ENCODE measurements at regions not wholly inside any gene's neighbourhood (a gene's known extent, or its start where the extent isn't known, plus 50 kb on each side); places are given as distances from the start of the nearest gene placed in this dataset.

GRCh38 chr17:55865072-55865762 lies 114.4 kb downstream of the PCTP start:
- Mint-ChIP-seq H3K9me3 (ENCODE audit: unreplicated experiment) (peaks cover 3% of the 10 kb centered on the region), H3K36me3 (ENCODE audit: unreplicated experiment) (peaks cover 6% of the 10 kb centered on the region), H3K4me3 (ENCODE audit: unreplicated experiment) (no peak overlapping the region), H3K27me3 (ENCODE audit: unreplicated experiment) (no peaks in the 10 kb centered on the region), H3K27ac (ENCODE audit: unreplicated experiment) (no peak overlapping the region), H3K4me1 (ENCODE audit: low read depth, unreplicated experiment) (no peaks in the 10 kb centered on the region)
- TF ChIP-seq, protein P1, sequence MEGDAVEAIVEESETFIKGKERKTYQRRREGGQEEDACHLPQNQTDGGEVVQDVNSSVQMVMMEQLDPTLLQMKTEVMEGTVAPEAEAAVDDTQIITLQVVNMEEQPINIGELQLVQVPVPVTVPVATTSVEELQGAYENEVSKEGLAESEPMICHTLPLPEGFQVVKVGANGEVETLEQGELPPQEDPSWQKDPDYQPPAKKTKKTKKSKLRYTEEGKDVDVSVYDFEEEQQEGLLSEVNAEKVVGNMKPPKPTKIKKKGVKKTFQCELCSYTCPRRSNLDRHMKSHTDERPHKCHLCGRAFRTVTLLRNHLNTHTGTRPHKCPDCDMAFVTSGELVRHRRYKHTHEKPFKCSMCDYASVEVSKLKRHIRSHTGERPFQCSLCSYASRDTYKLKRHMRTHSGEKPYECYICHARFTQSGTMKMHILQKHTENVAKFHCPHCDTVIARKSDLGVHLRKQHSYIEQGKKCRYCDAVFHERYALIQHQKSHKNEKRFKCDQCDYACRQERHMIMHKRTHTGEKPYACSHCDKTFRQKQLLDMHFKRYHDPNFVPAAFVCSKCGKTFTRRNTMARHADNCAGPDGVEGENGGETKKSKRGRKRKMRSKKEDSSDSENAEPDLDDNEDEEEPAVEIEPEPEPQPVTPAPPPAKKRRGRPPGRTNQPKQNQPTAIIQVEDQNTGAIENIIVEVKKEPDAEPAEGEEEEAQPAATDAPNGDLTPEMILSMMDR (IDR thresholded peaks at IDR 0.05; ENCODE audit: partially characterized antibody, unreplicated experiment): no peak
- DNase-seq: no peak

DNA sequence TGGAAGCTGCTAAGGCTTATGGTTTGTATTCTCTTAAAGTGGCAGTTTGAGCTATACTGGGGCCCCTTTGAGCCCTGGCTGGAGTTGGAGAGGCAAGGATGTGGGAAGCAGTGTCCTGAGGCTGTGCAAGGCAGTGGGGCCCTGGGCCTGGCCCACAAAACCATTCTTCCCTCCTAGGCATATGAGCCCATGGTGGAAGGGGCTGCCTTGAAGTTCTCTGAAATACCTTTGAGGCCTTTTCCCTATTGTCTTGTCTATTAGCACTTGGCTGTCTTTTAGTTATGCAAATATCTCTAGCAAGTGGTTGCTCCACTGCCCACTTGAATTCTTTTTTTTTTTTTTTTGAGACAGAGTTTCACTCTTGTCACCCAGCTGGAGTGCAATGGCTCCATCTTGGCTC lies 119.2 kb downstream of the PCTP start:
- no peak overlapping the region for H3K27ac Mint-ChIP-seq (ENCODE audit: unreplicated experiment)
- peaks cover 6% of the 10 kb centered on the region for H3K36me3 Mint-ChIP-seq (ENCODE audit: unreplicated experiment)
- peaks cover 3% of the 10 kb centered on the region for H3K9me3 Mint-ChIP-seq (ENCODE audit: unreplicated experiment)
- H3K27me3 Mint-ChIP-seq (ENCODE audit: unreplicated experiment): no peaks in the 10 kb centered on the region
- TF ChIP-seq, protein P1 (IDR thresholded peaks at IDR 0.05; ENCODE audit: partially characterized antibody, unreplicated experiment): no peak
- DNase-seq: no peak
- no peaks in the 10 kb centered on the region for H3K4me1 Mint-ChIP-seq (ENCODE audit: low read depth, unreplicated experiment)
- H3K4me3 Mint-ChIP-seq (ENCODE audit: unreplicated experiment): no peak overlapping the region

DNA sequence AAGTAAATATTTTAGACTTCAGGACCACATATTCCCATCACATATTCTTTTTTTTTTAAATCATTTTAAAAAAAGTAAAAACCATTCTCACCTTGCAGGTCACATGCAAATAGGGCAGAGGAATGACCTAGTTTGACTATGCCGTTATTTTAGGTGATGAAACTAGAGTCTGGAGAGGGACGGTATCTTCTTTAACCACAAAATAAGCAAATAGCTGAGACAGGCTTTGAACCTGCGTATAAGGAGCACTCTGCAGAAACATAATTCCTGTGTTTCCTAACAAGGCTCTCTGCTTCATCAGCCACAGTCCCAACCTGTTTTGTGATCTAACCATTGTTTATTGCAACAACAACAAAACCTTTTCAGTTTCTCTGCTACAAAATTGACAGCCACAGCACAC lies 121.5 kb downstream of the PCTP start:
- Mint-ChIP-seq H3K4me3 (ENCODE audit: unreplicated experiment) (no peak overlapping the region), H3K9me3 (ENCODE audit: unreplicated experiment) (no peaks in the 10 kb centered on the region), H3K27ac (ENCODE audit: unreplicated experiment) (no peak overlapping the region), H3K27me3 (ENCODE audit: unreplicated experiment) (no peaks in the 10 kb centered on the region), H3K4me1 (ENCODE audit: low read depth, unreplicated experiment) (no peaks in the 10 kb centered on the region), H3K36me3 (ENCODE audit: unreplicated experiment) (no peaks in the 10 kb centered on the region)
- no peak for DNase-seq
- TF ChIP-seq, protein P1 (IDR thresholded peaks at IDR 0.05; ENCODE audit: partially characterized antibody, unreplicated experiment): no peak

GRCh38 chr17:55873017-55873758 lies 122.3 kb downstream of the PCTP start:
- Mint-ChIP-seq H3K9me3 (ENCODE audit: unreplicated experiment) (no peaks in the 10 kb centered on the region), H3K36me3 (ENCODE audit: unreplicated experiment) (no peaks in the 10 kb centered on the region), H3K4me3 (ENCODE audit: unreplicated experiment) (no peak overlapping the region), H3K27me3 (ENCODE audit: unreplicated experiment) (no peaks in the 10 kb centered on the region), H3K4me1 (ENCODE audit: low read depth, unreplicated experiment) (no peaks in the 10 kb centered on the region), H3K27ac (ENCODE audit: unreplicated experiment) (no peak overlapping the region)
- no peak for DNase-seq
- TF ChIP-seq, protein P1 (IDR thresholded peaks at IDR 0.05; ENCODE audit: partially characterized antibody, unreplicated experiment): no peak

DNA sequence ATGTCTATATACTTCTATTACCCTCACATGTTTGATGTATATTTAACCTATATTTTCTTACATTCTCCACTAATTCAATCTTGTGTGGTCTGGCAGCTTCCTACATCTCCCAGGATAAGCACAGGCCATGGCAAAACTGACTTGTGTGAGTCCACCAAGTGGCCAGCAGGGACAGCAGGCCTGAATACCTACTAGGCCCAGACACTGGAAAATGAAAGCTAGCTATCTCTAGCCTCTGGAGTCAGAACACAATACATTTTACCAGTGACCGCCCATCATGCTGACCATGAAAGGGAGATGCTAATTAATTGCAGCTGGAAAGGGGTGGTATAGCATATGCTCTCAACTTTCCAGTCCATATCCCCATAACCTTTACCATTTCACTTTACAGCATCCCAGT lies 132.3 kb downstream of the PCTP start:
- no peaks in the 10 kb centered on the region for H3K9me3 Mint-ChIP-seq (ENCODE audit: unreplicated experiment)
- no peak overlapping the region for H3K27ac Mint-ChIP-seq (ENCODE audit: unreplicated experiment)
- H3K36me3 Mint-ChIP-seq (ENCODE audit: unreplicated experiment): no peaks in the 10 kb centered on the region
- H3K4me1 Mint-ChIP-seq (ENCODE audit: low read depth, unreplicated experiment): no peaks in the 10 kb centered on the region
- H3K4me3 Mint-ChIP-seq (ENCODE audit: unreplicated experiment): no peak overlapping the region
- DNase-seq: no peak
- TF ChIP-seq, protein P1 (IDR thresholded peaks at IDR 0.05; ENCODE audit: partially characterized antibody, unreplicated experiment): no peak
- no peaks in the 10 kb centered on the region for H3K27me3 Mint-ChIP-seq (ENCODE audit: unreplicated experiment)
